Nephron progenitor cell (in vitro differentiated cells): ENCODE measurements at regions not wholly inside any gene's neighbourhood (a gene's known extent, or its start where the extent isn't known, plus 50 kb on each side); places are given as distances from the start of the nearest gene placed in this dataset.

Experiments used
- DNase-seq: peaks from one replicate; pipeline ENCODE4 v3.0.0; 2021
- H3K27ac Mint-ChIP-seq: 2 replicates; pipeline ENCODE4 v1.8.0; 2021; ENCODE audit warnings: mild to moderate bottlenecking, moderate library complexity, mixed read lengths
- H3K27me3 Mint-ChIP-seq: 2 replicates; pipeline ENCODE4 v1.8.0; 2021; ENCODE audit warnings: mild to moderate bottlenecking, low read depth, mixed read lengths; ENCODE audit not compliant: poor library complexity
- H3K36me3 Mint-ChIP-seq: 2 replicates; pipeline ENCODE4 v1.8.0; 2021; ENCODE audit warnings: low read depth, mixed read lengths
- H3K4me1 Mint-ChIP-seq: 2 replicates; pipeline ENCODE4 v1.8.0; 2021; ENCODE audit warnings: mixed read lengths
- H3K4me3 Mint-ChIP-seq: 2 replicates; pipeline ENCODE4 v1.8.0; 2021; ENCODE audit warnings: mild to moderate bottlenecking, moderate library complexity, mixed read lengths
- H3K9me3 Mint-ChIP-seq: 2 replicates; pipeline ENCODE4 v1.8.0; 2021; ENCODE audit warnings: mild to moderate bottlenecking, moderate library complexity, mixed read lengths
- TF ChIP-seq, protein P1 (sequence below): fragments of 200-600 bp; sonication (generic); IDR thresholded peaks from 2 replicates; pipeline ENCODE4 v1.5.0; 2021; ENCODE audit warnings: antibody characterized with exemption

DNA sequence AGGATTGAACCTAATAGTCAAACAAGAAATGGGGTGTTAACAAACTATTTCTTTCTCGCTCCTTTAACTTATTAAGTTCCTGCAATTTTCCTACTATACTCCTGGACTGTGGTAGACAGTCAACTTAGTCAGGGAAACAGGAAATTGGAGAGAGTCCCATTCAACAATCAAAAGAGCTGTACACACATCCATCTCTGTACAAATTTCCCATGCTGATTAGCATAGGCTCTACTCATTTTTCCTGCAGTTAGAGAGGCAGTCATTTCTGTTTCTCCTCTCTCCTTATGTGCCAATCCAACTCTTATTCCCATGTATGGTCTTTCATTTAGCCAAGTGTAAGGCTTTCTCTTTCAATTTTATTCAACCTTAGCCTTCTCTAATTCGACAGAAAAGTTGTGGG is 1168.5 kb upstream of the FLRT2 start:
- TF ChIP-seq, protein P1, sequence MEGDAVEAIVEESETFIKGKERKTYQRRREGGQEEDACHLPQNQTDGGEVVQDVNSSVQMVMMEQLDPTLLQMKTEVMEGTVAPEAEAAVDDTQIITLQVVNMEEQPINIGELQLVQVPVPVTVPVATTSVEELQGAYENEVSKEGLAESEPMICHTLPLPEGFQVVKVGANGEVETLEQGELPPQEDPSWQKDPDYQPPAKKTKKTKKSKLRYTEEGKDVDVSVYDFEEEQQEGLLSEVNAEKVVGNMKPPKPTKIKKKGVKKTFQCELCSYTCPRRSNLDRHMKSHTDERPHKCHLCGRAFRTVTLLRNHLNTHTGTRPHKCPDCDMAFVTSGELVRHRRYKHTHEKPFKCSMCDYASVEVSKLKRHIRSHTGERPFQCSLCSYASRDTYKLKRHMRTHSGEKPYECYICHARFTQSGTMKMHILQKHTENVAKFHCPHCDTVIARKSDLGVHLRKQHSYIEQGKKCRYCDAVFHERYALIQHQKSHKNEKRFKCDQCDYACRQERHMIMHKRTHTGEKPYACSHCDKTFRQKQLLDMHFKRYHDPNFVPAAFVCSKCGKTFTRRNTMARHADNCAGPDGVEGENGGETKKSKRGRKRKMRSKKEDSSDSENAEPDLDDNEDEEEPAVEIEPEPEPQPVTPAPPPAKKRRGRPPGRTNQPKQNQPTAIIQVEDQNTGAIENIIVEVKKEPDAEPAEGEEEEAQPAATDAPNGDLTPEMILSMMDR: no peak
- no peak for DNase-seq
- H3K36me3 Mint-ChIP-seq: peaks cover 2% of the 10 kb centered on the region
- H3K4me1 Mint-ChIP-seq: no peaks in the 10 kb centered on the region
- no peaks in the 10 kb centered on the region for H3K27me3 Mint-ChIP-seq
- H3K4me3 Mint-ChIP-seq: no peak overlapping the region
- peaks cover 12% of the 10 kb centered on the region for H3K9me3 Mint-ChIP-seq
- H3K27ac Mint-ChIP-seq: no peak overlapping the region

DNA sequence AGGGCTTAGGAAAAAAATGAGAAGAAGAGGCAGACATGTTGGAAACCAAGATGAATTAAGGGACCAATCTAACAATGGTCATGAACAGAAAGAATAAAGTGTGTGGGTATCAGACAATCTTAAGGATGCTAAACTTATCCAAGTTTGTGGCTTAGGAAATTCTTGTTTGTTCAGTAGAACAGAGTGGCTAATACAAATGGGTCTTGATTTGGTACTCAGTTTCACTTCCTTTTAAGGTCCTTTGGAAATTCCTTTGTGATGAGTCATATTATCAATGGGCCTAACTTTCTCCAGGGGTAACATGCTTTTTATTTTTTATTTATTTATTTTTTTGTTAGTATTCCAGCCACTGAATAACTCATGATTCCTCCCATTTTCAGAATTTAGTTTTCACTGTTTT is 1154.7 kb upstream of the FLRT2 start:
- no peaks in the 10 kb centered on the region for H3K36me3 Mint-ChIP-seq
- H3K9me3 Mint-ChIP-seq: no peaks in the 10 kb centered on the region
- TF ChIP-seq, protein P1: no peak
- no peak for DNase-seq
- no peak overlapping the region for H3K4me3 Mint-ChIP-seq
- H3K4me1 Mint-ChIP-seq: no peaks in the 10 kb centered on the region
- H3K27me3 Mint-ChIP-seq: no peaks in the 10 kb centered on the region
- H3K27ac Mint-ChIP-seq: no peak overlapping the region

DNA sequence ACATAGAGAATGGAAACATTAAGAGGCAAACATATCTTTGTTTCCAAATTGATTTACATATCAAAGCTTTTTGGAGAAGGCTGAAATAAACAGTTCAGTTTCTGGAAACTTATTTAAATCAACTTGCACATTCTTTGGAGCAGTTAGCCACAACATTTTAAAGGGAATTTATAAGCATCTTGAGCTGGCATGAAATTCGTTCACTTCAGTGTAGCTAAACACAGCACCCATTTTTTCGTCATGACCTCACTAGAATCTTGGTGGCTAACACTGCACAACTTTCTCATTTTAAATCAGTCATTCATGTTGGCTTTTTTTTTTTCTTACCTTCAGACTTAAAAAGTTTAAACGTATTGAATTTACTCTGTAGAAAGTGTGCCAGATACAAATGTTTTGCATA is 1139.9 kb upstream of the FLRT2 start:
- H3K36me3 Mint-ChIP-seq: no peaks in the 10 kb centered on the region
- DNase-seq: no peak
- H3K9me3 Mint-ChIP-seq: no peaks in the 10 kb centered on the region

DNA sequence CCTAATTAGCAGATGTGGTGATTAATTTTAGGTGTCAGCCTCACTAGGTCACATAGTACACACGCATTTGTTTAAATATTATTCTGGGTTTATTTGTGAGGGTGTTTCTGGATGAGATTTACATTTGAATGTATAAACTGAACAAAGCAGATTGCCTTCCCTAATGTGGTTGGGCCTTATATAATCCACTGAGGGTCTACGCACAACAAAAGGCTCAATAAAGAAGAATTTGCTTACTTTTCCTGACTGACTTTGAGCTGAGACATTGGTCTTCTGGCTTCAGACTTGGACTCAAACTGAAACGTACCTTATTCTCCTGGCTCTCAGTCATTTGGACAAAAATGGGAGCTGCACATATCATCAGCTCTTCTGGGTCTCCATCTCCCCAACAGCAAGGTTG is 1132.3 kb upstream of the FLRT2 start:
- peaks cover 13% of the 10 kb centered on the region for H3K9me3 Mint-ChIP-seq
- DNase-seq: no peak
- no peaks in the 10 kb centered on the region for H3K27me3 Mint-ChIP-seq
- H3K36me3 Mint-ChIP-seq: no peaks in the 10 kb centered on the region
- no peak overlapping the region for H3K4me3 Mint-ChIP-seq
- H3K4me1 Mint-ChIP-seq: no peaks in the 10 kb centered on the region
- TF ChIP-seq, protein P1: no peak
- H3K27ac Mint-ChIP-seq: no peak overlapping the region

More for the DNA sequence above, 1139.9 kb upstream of the FLRT2 start:
- Mint-ChIP-seq H3K4me1 (no peaks in the 10 kb centered on the region), H3K4me3 (no peak overlapping the region), H3K27me3 (no peaks in the 10 kb centered on the region), H3K27ac (no peak overlapping the region)
- TF ChIP-seq, protein P1: no peak

DNA sequence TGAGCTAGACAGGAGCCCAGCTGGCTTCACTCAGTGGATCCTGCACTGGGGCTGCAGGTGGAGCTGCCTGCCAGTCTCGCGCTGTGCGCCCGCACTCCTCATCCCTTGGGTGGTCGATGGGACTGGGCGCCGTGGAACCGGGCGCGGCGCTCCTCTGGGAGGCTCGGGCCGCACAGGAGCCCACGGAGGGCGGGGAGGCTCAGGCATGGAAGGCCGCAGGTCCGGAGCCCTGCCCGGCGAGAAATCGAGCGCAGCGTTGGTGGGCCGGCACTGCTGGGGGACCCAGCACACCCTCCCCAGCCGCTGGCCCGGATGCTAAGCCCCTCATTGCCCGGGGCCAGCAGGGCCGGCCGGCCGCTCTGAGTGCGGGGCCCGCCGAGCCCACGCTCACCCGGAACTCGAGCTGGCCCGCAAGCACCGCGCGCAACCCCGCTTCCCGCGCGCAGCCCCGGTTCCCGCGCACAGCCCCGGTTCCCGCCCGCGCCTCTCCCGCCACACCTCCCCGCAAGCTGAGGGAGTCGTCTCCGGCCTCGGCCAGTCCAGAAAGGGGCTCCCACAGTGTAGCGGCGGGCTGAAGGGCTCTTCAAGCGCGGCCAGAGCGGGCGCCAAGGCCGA is 1130.5 kb upstream of the FLRT2 start:
- Mint-ChIP-seq H3K9me3 (peaks cover 13% of the 10 kb centered on the region), H3K4me3 (no peak overlapping the region), H3K4me1 (peaks cover 6% of the 10 kb centered on the region), H3K36me3 (no peaks in the 10 kb centered on the region), H3K27ac (no peak overlapping the region), H3K27me3 (no peaks in the 10 kb centered on the region)
- no peak for DNase-seq
- TF ChIP-seq, protein P1: no peak

DNA sequence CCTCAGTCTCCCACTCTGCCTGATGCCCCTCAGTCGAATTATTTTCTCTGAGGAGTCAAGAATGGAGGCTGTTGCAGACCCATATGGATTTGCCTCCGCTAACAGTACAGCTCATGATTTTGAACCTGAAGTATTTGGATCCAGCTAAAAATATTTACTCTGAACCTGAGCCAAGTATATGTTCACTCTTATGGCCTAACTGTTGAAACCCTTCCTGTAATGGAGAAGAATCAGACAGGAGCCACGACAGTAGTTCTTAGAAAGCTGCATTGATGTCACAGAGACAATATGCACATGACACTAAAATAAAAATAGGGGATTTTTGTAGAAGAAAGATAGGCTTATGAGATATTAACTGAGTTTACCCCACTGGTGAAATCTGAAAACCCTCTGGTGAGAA is 1128.3 kb upstream of the FLRT2 start:
- Mint-ChIP-seq H3K9me3 (peaks cover 13% of the 10 kb centered on the region), H3K36me3 (no peaks in the 10 kb centered on the region), H3K4me3 (no peak overlapping the region), H3K27ac (no peak overlapping the region), H3K4me1 (peaks cover 6% of the 10 kb centered on the region), H3K27me3 (no peaks in the 10 kb centered on the region)
- DNase-seq: no peak
- TF ChIP-seq, protein P1: no peak
